HUDEP-2 (cell line): ENCODE measurements at regions not wholly inside any gene's neighbourhood (a gene's known extent, or its start where the extent isn't known, plus 50 kb on each side); places are given as distances from the start of the nearest gene placed in this dataset.
"Not testable (repeated sequence)": the region's sequence is repeated elsewhere in the genome, so short reads cannot be mapped to it uniquely, and the experiment has no call there.

Experiments
- DNase-seq, 76 experiments: peaks; one replicate each; lab custom pipeline; 2025; ENCODE audit not compliant: unreplicated experiment in 76 of 76; lab: John Stamatoyannopoulos, UW

DNA sequence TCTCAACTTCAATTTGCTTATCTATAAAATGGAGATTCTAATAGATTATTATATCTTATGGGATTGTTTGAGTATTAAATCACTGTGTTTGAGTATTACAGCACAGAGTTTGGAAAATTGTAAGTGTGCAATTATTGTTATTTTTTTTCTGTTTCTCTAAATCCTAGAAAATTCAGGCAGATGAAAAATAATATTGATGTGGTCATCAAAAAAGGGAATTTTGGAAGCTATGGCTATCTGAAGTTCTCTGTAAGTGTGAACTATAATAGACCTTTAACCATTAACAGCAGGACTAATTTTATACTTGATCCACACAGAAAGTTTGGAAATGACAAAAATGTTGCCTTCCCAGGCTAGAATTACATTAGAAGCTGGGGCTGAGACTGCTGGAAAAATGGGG is 393.2 kb downstream of the SUCLG1 start:
- DNase-seq = no peak

- peak in 7 of 76 experiments; percentile 1 to 44 (median 8) for DNase-seq
Measured at GRCh38 chr2:84057917-84058560, 401.0 kb downstream of the SUCLG1 start.

DNA sequence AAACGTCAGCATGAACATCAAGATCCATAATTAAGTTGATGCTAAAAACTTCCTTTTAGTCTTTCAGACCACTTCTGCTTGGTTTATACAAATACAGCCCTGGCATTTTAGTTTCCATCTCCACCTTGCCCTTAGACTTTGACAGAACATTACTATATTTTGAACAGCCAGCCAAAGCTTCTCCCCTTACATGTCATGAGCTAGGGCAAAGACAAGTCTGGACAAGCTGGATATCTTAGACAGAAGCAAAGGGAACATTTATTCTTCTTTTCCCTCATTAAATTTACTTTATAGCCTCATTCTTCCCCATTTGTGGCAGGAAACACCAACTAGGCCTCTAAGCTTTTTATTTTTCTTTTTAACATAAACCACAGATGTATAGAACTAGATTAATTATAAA is 403.3 kb downstream of the SUCLG1 start:
- DNase-seq = no peak

DNA sequence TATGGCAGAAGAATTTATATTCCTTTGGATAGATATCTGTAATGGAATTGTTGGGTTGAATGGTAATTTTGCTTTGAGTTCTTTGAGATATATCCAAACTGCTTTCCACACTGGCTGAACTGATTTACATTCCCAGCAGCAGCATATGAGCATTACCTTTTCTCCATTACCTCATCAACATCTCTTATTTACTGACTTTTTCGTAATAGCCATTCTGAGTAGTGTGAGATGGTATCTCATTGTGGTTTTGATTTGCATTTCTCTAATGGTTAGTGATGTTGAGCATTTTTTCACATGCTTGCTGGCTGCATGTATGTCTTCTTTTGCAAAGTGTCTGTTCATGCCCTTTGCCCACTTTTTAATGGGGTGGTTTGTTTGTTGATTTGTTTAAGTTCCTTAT is 404.5 kb downstream of the SUCLG1 start:
- DNase-seq = not testable (repeated sequence)

GRCh38 chr2:84052913-84053312 is 406.2 kb downstream of the SUCLG1 start:
- DNase-seq = no peak

DNA sequence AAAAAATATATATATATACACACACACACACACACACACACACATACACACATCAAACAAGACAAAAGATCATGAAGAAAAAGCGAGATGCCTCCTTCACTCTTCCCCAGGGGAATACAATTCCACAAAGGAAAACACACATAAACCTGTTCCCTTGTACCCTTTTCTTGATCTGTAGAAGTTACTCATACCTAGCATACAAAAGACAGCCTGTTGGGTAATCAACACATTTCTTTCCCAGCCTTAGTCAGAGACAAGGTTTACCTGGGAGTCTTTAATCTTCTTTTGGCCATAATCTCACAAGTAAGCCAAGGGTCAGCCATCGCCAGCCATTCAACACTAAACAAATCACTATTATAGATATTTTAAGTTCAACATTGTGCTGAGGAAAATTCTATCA is 407.0 kb downstream of the SUCLG1 start:
- no peak for DNase-seq

GRCh38 chr2:84048964-84049363 is 410.1 kb downstream of the SUCLG1 start:
- DNase-seq = no peak

- no peak for DNase-seq
Measured at GRCh38 chr2:84041506-84041905, 417.6 kb downstream of the SUCLG1 start.

GRCh38 chr2:84040281-84040680 is 418.8 kb downstream of the SUCLG1 start:
- no peak for DNase-seq

DNA sequence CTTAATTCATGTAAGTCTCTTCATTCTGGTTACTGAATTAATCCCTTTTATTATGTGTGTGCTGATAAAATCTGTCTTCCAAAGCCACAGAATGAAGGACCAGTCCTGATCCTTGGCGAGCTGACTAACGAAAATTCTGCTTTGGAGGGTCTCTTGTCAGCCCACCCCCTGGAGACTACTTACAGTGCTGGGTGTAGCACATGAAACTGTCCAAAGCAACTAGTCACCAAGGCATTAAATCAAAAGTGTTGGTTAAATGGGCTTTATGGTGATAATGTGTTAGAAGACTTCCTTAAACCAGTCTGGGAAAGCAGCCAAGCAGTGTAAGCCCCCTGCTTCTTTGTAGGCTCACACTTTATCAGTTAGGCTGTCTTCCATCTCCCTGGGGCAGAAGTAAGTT is 420.2 kb downstream of the SUCLG1 start:
- DNase-seq = peak in 10 of 76 experiments; percentile 1 to 38 (median 8)

DNA sequence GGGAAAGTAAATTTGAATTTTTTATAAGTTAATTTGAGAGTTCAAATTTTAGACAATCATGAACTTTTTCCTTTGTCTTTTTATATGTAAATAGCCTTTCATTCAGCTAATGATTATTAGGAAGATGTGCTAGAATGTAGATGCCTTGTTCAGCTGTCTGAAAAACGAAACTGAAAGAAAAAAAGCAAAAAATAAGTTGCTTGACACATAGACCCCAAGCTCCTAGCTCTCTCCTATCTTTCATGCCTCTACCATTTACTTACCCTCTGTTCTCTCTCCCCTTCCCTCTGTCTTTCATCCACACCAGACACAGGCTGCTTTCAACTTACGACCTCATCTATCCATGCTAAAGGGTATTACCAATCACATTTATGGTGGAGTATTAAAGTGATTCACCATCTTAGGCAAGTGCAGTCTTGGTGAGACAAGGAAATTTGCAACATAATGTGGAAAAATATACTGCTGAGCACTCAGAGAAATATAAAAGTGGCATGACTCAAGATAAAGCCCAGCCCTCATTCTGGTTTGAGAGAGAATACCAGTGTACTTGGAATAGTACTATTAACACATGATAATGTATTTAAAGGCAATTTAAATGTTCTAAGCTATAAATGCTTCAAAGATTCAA is 425.6 kb downstream of the SUCLG1 start:
- no peak for DNase-seq

GRCh38 chr2:84031312-84032050 is 427.6 kb downstream of the SUCLG1 start:
- DNase-seq = no peak

DNA sequence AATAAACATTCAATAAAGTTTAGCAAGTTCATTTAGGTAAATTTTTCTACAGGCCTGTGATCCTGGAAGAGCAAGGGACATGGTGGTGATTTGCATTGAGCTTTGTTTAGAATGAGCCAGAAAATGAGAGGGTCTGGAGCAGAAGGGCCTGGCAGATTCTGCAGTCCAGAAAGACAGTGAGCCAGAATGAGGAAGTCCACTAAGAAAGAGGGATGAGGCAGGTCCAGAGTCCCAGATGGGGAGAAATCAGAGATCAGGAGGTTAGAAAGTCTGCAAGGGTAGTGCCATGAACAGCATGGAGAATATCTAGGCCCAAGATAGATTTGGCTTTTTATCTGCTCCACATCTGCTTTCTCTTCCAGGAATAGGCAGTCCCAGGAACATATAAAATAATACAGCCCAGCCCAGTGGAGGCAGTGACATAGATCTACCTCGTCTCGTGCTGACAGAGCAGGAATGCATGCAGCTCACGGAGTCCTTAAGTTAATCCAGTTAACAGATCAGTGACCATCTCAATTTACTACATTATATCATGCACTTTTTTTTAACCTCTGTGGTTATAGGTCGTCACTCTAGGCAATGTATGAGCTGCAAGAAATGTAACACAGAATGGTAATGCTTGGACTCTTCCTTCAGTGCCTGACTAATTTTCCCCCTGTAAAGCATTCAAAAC is 429.0 kb downstream of the SUCLG1 start:
- DNase-seq = no peak

DNA sequence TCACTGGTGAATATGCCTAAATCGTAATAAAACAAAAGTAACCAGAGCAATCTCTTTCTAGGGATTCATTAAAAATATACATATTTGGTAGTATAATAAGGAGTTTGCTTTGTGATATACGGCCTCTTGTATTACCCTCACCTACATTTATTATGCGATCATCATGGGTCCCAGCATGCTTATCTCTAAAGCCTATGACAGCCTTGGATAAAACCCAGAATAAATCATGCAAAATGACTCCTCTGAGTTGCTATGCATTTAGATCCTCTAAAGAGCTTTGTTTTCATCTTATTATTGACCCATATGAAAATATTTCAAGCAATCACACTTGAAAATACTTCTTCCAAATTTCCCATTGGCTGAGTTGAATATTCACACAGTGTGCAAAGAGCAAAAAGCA is 432.3 kb downstream of the SUCLG1 start:
- DNase-seq = no peak

DNA sequence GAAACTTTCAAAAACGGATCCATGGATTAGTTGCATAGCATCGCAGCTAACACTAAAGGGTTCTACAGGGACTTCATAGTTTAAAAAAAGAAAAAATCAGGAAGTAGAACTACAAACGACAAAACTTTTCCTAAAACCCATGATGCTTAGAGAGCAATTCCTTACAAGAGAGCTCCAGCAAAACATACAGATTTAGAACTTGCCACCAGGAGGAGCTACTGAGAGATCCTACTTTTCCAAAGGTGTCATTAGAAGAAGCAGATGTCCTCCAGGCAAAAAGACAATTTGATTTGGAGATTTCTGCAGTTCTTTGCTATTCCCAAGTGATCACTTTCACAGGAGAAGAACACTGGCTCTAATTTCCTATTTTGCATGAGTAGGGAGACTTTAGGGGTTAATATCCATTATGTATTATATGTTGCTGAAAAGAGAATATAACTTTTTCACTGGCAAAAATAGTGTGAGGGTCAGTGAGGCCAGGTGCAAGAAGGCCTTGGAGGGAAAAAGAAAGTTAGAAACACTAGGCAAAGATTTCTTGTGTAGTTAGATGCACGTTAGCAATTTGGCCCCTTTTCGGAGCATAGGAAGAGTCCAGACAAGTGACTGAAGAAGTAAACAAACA is 436.2 kb downstream of the SUCLG1 start:
- peak in 26 of 76 experiments; percentile 1 to 53 (median 21) for DNase-seq

DNA sequence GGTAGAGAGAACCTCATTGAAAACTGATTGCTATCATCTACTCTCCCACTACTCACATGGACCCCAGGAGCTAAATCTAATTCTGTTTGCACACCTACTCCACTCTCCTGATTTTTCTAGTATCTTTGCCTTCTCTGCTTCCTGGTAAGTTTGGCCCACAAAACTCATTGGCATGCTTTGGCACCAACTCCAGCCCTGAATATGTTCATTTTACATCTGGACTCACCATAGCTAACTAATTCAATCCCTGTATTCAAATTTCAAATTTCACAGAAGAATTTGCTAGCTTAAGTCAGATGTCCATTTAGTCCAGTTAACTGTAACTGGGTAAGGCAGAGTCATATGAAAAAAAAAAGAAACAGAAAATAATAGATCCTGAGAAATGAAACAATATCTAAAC is 442.1 kb downstream of the SUCLG1 start:
- no peak for DNase-seq

DNA sequence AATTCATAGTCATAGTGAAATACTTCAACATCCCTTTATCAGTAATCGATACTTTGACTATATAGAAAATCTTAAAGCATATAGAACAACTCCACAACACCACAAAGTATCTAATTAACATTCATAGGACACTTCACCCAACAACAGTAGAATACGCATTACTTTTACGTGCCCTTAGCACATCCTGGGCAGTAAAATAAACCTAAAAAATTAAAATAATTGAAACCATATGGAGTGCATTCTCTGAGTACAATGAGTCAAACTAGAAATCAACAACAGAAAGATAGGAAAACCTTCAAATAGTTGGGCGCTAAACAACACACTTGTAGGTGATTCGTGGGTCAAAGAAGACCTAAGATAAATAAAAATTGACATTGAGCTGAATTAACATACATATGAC is 442.9 kb downstream of the SUCLG1 start:
- no peak for DNase-seq

DNA sequence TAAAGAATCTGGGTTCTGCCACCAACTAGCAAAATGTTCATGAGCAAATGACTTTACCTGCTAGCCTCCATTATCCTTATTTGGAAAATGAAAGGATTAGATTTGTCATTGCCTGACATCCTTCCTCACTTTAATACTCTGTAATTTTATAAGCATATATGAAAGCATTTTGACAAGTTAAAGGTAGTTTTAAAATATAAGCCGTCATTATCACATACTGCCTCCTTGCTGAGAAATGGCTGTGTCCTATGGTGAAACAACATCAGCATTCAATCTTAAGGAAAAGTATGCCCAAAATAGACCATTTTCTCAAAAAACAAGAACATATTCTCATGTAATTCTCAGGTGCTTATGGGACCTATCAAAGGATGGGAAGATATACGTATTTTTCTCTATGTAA is 461.2 kb downstream of the SUCLG1 start:
- no peak for DNase-seq

GRCh38 chr2:83994633-83995179 is 464.4 kb downstream of the SUCLG1 start:
- DNase-seq = no peak

GRCh38 chr2:83993873-83994632 is 465.0 kb downstream of the SUCLG1 start:
- DNase-seq = no peak
